HCT116 (cell line): ENCODE measurements at regions not wholly inside any gene's neighbourhood (a gene's known extent, or its start where the extent isn't known, plus 50 kb on each side); places are given as distances from the start of the nearest gene placed in this dataset.

Experiments used
- CTCF ChIP-seq, 3 experiments: fragments of 200-600 bp in 1 of 3; sonication (generic) in 1 of 3; IDR thresholded peaks in 2 of 3; conservative IDR thresholded peaks in 1 of 3; 2 replicates each; pipeline ENCODE4 v1.5.1; 2012 to 2017; ENCODE audit warnings: low read depth in 2 of 3, low read length in 2 of 3, antibody characterized with exemption in 1 of 3, borderline replicate concordance in 1 of 3, control low read depth in 1 of 3, mild to moderate bottlenecking in 1 of 3, mixed read lengths in 1 of 3, mixed run types in 1 of 3, moderate library complexity in 1 of 3; ENCODE audit not compliant: insufficient read depth in 1 of 3
- EZH2phosphoT487 ChIP-seq: fragments of 200-600 bp; IDR thresholded peaks from 2 replicates; pipeline ENCODE4 v1.6.1; 2018; ENCODE audit warnings: antibody characterized with exemption, borderline replicate concordance
- POLR2A ChIP-seq: IDR thresholded peaks from 2 replicates; pipeline ENCODE4 v1.7.0; 2011; ENCODE audit warnings: borderline replicate concordance; ENCODE audit not compliant: insufficient read depth, insufficient read length; ENCODE audit errors: extremely low read depth
- REST ChIP-seq: IDR thresholded peaks from 2 replicates; pipeline ENCODE4 v1.6.1; 2012; ENCODE audit warnings: low read depth
- SRF ChIP-seq: IDR thresholded peaks from 2 replicates; pipeline ENCODE4 v1.6.1; 2012; ENCODE audit warnings: low read depth

GRCh38 chr2:59463426-59463825 is 1090.0 kb downstream of the BCL11A start:
- TF ChIP-seq SRF = no peak
- no peak for TF ChIP-seq CTCF (IDR thresholded peaks at IDR 0.05 in 2 of 3, conservative IDR thresholded peaks at IDR 0.05 in 1 of 3; ENCODE audit: borderline replicate concordance in 1 of 3, insufficient read depth in 1 of 3, low read depth in 2 of 3, low read length in 2 of 3)
- no peak for TF ChIP-seq EZH2phosphoT487
- no peak for TF ChIP-seq POLR2A
- no peak for TF ChIP-seq REST
